Kidney glomerular epithelial cell (primary cell): ENCODE measurements at regions not wholly inside any gene's neighbourhood (a gene's known extent, or its start where the extent isn't known, plus 50 kb on each side); places are given as distances from the start of the nearest gene placed in this dataset.
"Not testable (repeated sequence)": the region's sequence is repeated elsewhere in the genome, so short reads cannot be mapped to it uniquely, and the experiment has no call there.

ENCODE experiments used
- DNase-seq: peaks from one replicate; lab custom pipeline; 2025; lab: John Stamatoyannopoulos, UW

DNA sequence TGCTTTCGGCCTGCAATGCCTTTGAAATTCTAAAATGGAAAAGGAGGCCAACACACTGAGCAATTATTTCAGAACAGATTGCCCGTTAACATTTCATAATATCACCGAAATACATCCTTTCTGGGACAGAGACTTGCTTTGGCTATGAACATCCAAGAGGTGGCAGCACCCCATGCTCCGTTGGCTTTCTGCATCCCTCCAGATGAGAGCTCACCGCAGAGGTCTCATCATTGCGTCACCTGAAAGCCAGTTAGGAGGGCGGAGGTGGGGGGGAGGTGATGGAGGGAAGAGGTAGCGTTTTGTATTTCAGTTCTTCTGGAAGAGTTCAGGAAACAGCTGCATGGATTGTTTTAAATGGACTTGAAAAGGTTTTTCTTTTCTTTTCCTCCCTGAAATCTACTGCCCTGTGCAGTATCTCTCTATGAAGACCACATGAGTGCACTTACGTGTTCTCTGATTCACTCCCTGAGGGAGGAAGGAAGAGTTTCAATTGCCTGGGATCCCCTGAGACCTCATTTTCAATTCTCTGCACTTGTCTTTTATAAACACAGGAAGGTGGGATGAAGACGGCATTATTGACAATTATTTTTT is 166.8 kb upstream of the PGRMC2 start:
- peak; percentile 98 for DNase-seq

- DNase-seq = peak; percentile 50
Observed at GRCh38 chr4:128452415-128452814, 164.8 kb upstream of the PGRMC2 start.

GRCh38 chr4:128451270-128451905 is 163.8 kb upstream of the PGRMC2 start:
- DNase-seq = no peak

- DNase-seq = no peak
Observed at GRCh38 chr4:128450326-128451120, 162.9 kb upstream of the PGRMC2 start.

DNA sequence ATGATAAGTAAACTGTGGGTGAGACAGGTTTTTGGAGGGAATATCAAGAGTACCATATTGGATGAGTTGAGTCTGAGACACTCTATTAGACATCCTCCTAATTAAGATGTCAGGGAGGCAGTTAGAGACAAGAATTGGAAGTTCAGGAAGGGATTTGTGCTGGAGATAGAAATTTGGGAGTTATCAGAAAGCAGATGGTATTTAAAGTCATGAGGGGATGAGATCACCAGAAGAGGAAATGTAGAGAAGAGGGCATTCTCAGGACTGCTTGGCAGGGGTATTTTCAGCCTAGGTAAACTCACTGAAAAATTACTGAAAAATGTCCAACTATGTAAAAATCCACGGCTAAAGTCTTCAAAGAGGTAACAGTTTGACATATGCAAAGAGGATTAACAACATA is 161.6 kb upstream of the PGRMC2 start:
- DNase-seq = no peak

DNA sequence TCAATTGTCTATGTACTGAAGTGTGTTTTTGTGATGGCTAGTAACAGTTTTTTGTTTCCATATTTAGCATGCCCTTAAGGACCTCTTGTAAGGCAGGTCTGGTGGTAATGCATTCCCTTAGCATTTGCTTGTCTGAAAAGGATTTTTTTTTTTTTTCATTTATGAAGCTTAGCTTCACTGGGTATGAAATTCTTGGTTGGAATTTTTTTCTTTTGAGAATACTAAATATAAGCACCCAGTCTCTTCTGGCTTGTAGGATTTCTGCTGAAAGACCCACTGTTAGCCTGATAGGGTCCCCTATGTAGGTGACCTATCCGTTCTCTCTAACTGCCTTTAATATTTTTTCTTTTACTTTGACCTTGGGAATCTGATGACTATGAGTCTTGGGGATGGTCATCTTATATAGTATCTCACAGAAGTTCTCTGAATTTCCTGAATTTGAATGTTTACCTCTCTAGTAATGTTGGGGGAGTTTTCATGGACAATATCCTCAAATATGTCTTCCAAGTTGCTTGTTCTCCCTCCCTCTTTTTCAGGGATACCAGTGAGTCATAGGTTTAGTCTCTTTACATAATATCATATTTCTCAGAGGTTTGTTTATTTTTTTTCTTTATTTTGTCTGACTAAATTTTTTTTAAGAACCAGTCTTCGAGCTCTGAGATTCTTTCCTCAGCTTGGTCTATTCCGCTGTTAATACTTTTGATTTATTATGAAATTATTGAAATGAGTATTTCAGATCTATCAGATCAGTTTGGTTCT is 157.1 kb upstream of the PGRMC2 start:
- no peak for DNase-seq

- no peak for DNase-seq
Observed at GRCh38 chr4:128440923-128441322, 153.3 kb upstream of the PGRMC2 start.

DNA sequence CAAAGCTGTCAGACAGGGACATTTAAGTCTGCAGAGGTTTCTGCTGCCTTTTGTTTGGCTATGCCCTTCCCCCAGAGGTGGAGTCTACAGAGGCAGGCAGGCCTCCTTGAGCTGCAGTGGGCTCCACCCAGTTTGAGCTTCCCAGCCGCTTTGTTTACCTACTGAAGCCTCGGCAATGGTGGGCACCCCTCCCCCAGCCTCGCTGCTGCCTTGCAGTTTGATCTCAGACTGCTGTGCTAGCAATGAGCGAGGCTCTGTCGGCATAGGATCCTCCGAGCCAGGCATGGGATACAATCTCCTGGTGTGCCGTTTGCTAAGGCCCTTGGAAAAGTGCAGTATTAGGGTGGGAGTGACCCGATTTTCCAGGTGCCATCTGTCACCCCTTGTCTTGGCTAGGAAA is 149.4 kb upstream of the PGRMC2 start:
- not testable (repeated sequence) for DNase-seq

- DNase-seq = not testable (repeated sequence)
Observed at GRCh38 chr4:128429023-128429613, 141.5 kb upstream of the PGRMC2 start.

DNA sequence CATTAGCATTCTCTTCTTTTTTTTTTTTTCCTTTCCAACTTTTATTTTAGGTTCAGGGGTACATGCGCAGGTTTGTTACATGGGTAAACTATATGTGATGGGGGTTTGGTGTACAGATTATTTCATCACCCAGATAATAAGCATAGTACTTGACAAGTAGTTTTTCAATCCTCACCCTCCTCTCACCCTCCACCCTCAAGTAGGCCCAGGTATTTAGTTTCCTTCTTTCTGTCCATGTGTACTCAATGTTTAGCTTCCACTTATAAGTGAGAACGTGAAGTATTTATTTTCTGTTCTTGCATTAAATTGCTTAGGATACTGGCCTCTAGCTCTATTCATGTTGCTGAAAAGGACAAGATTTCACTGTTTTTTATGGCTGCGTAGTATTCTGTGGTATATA is 140.8 kb upstream of the PGRMC2 start:
- DNase-seq = no peak

- peak; percentile 87 for DNase-seq
Observed at GRCh38 chr4:128427832-128428366, 140.3 kb upstream of the PGRMC2 start.

DNA sequence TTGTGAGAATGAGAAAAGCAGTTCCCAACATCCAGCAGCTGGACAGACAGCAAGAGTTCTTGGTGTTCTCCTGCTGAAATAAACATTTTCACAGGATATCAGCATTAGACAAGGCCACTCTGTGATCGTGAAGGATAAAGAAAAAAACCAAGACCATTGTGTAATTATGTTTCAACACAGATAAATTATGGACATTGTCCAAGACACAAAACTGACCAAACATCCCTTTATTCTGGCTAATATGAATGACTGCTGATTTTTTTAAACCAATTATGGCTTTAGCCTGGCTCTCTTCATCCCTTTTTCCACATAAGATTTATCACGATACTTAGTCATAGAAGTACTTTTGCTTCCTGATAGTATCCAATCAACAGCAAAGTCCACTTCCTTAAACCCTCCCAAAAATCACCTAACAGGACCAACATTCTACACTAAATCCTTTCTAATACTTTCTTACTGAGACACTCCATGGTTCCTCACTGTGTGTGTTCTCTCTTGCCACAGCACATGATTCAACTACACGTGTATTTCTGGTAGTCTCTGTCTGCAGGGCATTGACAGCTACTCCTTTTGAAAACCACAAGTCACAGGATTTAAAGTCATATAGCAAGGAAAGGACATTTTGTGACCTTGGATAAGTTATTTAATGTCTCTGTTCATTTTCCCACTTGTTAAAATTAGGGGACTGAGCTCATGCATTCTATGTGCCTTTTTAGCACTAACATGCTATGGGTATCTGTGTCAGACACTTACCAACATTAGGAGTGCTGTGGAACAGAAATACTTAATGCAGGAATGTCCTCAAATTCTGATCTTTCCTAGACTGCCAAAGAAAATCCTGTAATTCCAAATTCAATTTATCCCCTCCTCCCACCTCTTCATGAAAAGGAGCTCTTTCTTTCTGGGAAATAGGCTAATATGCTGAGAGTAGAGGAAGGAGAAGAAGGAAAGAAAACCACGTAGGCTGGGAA is 137.2 kb upstream of the PGRMC2 start:
- DNase-seq = no peak

DNA sequence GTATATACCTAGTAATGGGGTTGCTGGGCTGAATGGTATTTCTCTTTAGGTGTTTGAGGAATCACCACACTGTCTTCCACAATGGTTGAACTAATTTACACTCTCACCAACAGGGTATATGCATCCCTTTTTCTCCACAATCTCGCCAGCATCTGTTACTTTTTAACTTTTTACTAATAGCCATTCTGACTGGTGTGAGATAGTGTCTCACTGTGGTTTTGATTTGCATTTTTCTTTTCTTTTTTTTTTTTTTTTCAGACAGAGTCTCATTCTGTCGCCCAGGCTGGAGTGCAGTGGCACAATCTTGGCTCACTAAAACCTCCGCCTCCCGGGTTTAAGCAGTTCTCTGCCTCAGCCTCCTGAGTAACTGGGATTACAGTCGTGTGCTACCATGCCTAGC is 134.7 kb upstream of the PGRMC2 start:
- DNase-seq = peak; percentile 38

- no peak for DNase-seq
Observed at GRCh38 chr4:128416921-128417320, 129.3 kb upstream of the PGRMC2 start.

DNA sequence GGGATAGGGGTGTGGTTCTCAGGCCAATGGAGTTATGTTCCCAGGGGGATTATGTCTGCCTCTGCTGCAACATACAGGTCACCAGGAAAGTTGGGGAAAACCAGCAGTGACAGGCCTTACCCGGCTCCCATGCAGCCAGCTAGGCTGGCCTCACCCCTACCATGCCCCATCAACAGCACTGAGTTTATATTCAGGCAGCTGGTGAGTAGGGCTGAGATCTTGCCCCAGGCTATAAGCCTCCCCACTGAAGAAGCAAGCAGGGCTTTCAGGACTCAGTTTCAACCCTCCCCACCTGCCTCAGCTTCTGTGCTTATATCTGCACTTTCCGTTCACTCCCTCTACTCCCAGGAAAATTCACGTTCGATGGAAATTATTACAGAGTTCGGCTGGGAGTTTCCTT is 122.4 kb upstream of the PGRMC2 start:
- no peak for DNase-seq

GRCh38 chr4:128403586-128403985 is 116.0 kb upstream of the PGRMC2 start:
- no peak for DNase-seq

GRCh38 chr4:128394778-128395177 is 107.2 kb upstream of the PGRMC2 start:
- no peak for DNase-seq

DNA sequence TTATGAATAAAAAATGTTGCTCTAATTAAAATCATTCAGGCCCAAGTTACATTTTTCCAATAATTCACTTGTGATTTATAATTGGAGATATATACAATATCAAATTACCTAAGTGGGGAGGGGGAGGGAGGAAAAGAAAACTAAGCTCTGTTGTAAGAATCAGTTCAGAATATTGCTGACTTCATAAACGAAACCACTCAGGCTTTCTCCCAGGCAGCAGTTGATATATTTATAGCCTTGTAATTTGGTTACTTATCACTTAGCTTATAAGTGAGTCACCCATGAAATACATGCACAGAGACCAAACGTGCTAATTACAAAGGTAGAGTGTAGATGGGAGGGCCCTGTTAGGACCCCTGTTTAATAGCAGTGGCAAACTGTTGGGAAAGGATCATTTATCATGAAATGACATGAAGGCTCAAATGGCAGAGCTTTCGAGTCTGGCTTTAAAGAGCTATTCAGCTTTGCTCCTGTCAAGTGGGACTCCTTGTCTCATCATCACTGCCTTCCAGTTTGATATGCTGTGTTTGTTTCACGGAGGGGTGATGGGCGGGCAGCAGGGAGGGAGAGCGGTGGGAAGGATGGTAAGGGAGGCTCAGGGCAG is 105.6 kb upstream of the PGRMC2 start:
- DNase-seq = peak; percentile 91

DNA sequence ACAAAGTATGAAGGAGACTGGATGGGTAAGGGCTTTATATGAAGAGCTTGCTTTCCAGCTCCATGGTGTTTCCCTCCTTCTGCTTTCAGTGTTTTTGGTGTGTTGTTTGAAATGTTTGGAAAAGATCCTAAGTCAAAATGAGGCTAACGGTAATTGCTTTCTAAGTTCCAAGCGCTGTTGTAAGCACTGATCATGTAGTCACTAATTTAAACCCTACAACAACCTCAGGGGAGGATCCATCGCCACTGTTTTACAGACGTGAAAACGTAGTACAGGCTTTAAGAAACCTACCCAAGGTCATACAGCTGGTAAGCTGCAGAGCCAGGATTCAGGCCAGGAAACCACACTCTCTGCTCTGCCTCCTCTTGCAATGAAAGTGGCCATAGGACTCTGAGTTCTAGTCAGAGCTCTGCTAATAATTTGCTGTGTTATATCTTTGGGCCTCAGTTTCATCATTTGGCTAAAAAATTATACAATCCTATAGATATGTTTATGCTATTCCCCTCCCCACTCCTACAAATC is 102.9 kb upstream of the PGRMC2 start:
- no peak for DNase-seq

DNA sequence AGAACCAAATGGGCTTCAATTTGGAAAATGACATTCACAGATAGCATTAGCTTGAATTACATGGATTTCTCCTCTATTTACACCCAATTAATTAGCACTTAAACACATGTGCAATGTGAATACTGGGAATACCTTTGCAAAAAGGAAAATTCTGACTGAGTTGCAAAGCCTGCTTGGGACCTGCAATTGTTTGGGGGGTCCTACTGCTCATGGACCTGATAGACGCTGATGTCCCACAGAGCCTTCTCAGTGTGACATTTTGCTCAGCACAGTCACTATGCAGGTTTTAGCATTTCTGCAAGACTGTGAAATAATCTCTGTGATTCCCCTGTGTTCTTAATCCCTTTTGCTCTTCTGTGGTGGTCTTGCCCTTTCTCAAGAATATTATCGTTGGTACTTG is 101.2 kb upstream of the PGRMC2 start:
- DNase-seq = no peak
